A549 (cell line): ENCODE measurements at regions not wholly inside any gene's neighbourhood (a gene's known extent, or its start where the extent isn't known, plus 50 kb on each side); places are given as distances from the start of the nearest gene placed in this dataset.

Source experiments
- ATAC-seq, 2 experiments: fragments of 200-7000 bp in 1 of 2; fragments of >200 bp in 1 of 2; cut with Nextera tagmentation in 1 of 2; cut with Tn5 transposase in 1 of 2; 3 replicates each; pipeline versions ENCODE4 v1.8.0 to v1.9.1; 2018 to 2020; ENCODE audit warnings: mild to moderate bottlenecking in 1 of 2, moderate library complexity in 1 of 2
- CTCF ChIA-PET: fragments of 300-600 bp; sonication (Branson Sonifier 250); formaldehyde crosslinking; extraction: SDS; loops from one replicate; lab custom pipeline; 2021; ENCODE audit warnings: antibody characterized with exemption, inconsistent platforms; lab: Yijun Ruan, JAX
- POLR2A ChIA-PET: fragments of 350-600 bp; formaldehyde crosslinking; extraction: SDS; loops from one replicate; lab custom pipeline; 2021; ENCODE audit warnings: antibody characterized with exemption, inconsistent platforms; lab: Yijun Ruan, JAX
- DNase-seq, 2 experiments: peaks; one replicate each; pipeline versions ENCODE4 v3.0.0 to v3.0.0-alpha.2; 2011 to 2016; ENCODE audit warnings: low read depth in 1 of 2, low spot score in 1 of 2
- FAIRE-seq: peaks from 2 replicates; lab custom pipeline; 2011; peaks lifted over from hg19 to GRCh38; lab: Jason Lieb, UNC
- H3K27ac ChIP-seq, 2 experiments: fragments of >200 bp; sonication (Bioruptor Twin); formaldehyde crosslinking; 3 replicates each; pipeline ENCODE4 v1.5.1; 2016 to 2017
- H3K4me1 ChIP-seq: fragments of >200 bp; sonication (Bioruptor Twin); formaldehyde crosslinking; 3 replicates; pipeline ENCODE4 v1.6.1; 2016
- H3K4me2 ChIP-seq: fragments of >200 bp; sonication (Bioruptor Twin); formaldehyde crosslinking; 3 replicates; pipeline ENCODE4 v1.6.1; 2016
- H3K4me3 ChIP-seq: fragments of >200 bp; sonication (Bioruptor Twin); formaldehyde crosslinking; 3 replicates; pipeline ENCODE4 v1.5.1; 2016
- H3K9me3 ChIP-seq: fragments of >200 bp; sonication (Bioruptor Twin); formaldehyde crosslinking; 3 replicates; pipeline ENCODE4 v1.6.1; 2016
- BCL3 ChIP-seq: fragments of >200 bp; sonication (Bioruptor Twin); formaldehyde crosslinking; IDR thresholded peaks from 3 replicates; pipeline ENCODE4 v1.6.1; 2016
- CBX8 ChIP-seq: fragments of 200-600 bp; sonication (generic); IDR thresholded peaks from 2 replicates; pipeline ENCODE4 v1.6.1; 2016
- FOSL2 ChIP-seq, 2 experiments: fragments of 450-650 bp in 1 of 2; fragments of >200 bp in 1 of 2; sonication (Bioruptor Twin) in 1 of 2; formaldehyde crosslinking; IDR thresholded peaks; 2 replicates each; pipeline versions ENCODE4 v1.5.0 to v1.6.1; 2016 to 2020; ENCODE audit warnings: mild to moderate bottlenecking in 1 of 2, moderate library complexity in 1 of 2
- GATA3 ChIP-seq: IDR thresholded peaks from 2 replicates; pipeline ENCODE4 v1.6.1; 2012; ENCODE audit warnings: borderline replicate concordance
- JUNB ChIP-seq: fragments of >200 bp; sonication (Bioruptor Twin); formaldehyde crosslinking; IDR thresholded peaks from 2 replicates; pipeline ENCODE4 v1.6.1; 2016
- PBX3 ChIP-seq: IDR thresholded peaks from 2 replicates; pipeline ENCODE4 v1.6.1; 2012
- PHF8 ChIP-seq: fragments of 200-600 bp; sonication (generic); IDR thresholded peaks from 2 replicates; pipeline ENCODE4 v1.6.1; 2016; ENCODE audit warnings: low read depth, mild to moderate bottlenecking, antibody characterized with exemption, moderate library complexity, borderline replicate concordance
- RARB ChIP-seq: fragments of 250-450 bp; sonication (Bioruptor Pico); IDR thresholded peaks from 2 replicates; pipeline ENCODE4 v1.8.0; 2021; ENCODE audit warnings: mild to moderate bottlenecking, moderate library complexity
- RCOR1 ChIP-seq: fragments of 150-350 bp; IDR thresholded peaks from 2 replicates; pipeline ENCODE4 v1.6.1; 2014; ENCODE audit warnings: antibody characterized with exemption, low read length, low read depth
- TP53 ChIP-seq: fragments of 250-450 bp; sonication (Bioruptor Pico); IDR thresholded peaks from 2 replicates; pipeline ENCODE4 v1.5.0; 2021; ENCODE audit warnings: mild to moderate bottlenecking, moderate library complexity
- WGBS: methylation state at CpG from one replicate; pipeline ENCODE4 v1.1.6; 2017; ENCODE audit errors: missing lambda C conversion rate; 5-methylcytosine and 5-hydroxymethylcytosine counted together
- TF ChIP-seq, protein P1 (sequence below): fragments of >200 bp; sonication (Bioruptor Twin); formaldehyde crosslinking; IDR thresholded peaks from 2 replicates; pipeline ENCODE4 v1.6.1; 2016
- TF ChIP-seq, protein P2 (sequence below): fragments of 450-650 bp; IDR thresholded peaks from 2 replicates; pipeline ENCODE4 v1.6.1; 2014; ENCODE audit warnings: antibody characterized with exemption
- TF ChIP-seq, protein P3 (sequence below): fragments of >200 bp; sonication (Bioruptor Twin); formaldehyde crosslinking; IDR thresholded peaks from 3 replicates; pipeline ENCODE4 v1.5.1; 2016

DNA sequence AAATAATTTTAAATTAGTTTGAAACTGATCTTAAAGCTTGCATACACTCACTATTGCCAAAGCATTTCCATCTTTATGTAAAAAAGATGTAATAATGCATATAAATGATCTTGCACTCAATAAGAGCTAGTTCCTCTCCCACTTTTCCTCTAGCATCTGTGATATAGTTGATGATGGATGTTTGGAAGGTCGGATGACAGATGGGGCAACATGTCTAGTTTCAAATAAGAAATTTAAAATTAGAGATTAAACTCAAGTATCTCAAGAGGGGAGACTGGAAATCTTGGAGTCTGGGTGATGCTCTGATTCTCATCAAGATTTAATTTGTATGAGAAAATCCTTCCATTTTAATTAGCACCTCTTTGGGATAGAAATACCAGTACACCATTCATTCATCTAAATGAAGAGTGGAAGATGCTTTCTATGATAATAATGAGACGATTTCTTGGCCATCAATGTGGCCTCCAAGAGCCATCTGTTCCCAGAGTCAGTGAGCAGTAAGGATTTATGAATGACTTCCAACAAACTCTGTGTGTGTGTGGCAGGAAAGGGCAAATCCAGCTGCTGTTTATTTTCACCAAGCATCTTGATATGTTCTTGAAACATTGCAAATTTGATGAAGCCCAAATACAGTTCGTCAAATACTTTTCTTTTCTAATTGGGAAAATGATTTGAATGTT lies 616.3 kb upstream of the CDH8 start:
- Histone ChIP-seq H3K4me1 (no peaks in the 10 kb centered on the region), H3K4me3 (no peak overlapping the region), H3K4me2 (no peak overlapping the region), H3K9me3 (no peaks in the 10 kb centered on the region), H3K27ac (no peak overlapping the region)
- ATAC-seq (no peak), FAIRE-seq (no peak), DNase-seq (no peak)
- TF ChIP-seq JUNB (no peak), BCL3 (no peak)
- CTCF ChIA-PET = no interaction called here
- WGBS = 0% methylated on average over 3 of the region's 3 CpGs
- POLR2A ChIA-PET = no interaction called here

- ATAC-seq (no peak), FAIRE-seq (no peak), DNase-seq (no peak)
- H3K9me3 ChIP-seq = no peaks in the 10 kb centered on the region
- WGBS = 2% methylated on average over 2 of the region's 2 CpGs
- no peak overlapping the region for H3K27ac ChIP-seq
- H3K4me2 ChIP-seq = no peak overlapping the region
- ChIA-PET POLR2A (no interaction called here), CTCF (no interaction called here)
- no peaks in the 10 kb centered on the region for H3K4me1 ChIP-seq
- no peak overlapping the region for H3K4me3 ChIP-seq
- TF ChIP-seq FOSL2 (IDR thresholded peaks at IDR 0.05) (no peak), FOSL2 (CRISPR knock-in tag; IDR thresholded peaks at IDR 0.05) (no peak), PHF8 (no peak), GATA3 (no peak), RCOR1 (no peak)
- TF ChIP-seq, protein P1, sequence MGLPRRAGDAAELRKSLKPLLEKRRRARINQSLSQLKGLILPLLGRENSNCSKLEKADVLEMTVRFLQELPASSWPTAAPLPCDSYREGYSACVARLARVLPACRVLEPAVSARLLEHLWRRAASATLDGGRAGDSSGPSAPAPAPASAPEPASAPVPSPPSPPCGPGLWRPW = no peak
- TF ChIP-seq, protein P2, sequence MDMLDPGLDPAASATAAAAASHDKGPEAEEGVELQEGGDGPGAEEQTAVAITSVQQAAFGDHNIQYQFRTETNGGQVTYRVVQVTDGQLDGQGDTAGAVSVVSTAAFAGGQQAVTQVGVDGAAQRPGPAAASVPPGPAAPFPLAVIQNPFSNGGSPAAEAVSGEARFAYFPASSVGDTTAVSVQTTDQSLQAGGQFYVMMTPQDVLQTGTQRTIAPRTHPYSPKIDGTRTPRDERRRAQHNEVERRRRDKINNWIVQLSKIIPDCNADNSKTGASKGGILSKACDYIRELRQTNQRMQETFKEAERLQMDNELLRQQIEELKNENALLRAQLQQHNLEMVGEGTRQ = no peak
- TF ChIP-seq, protein P3, sequence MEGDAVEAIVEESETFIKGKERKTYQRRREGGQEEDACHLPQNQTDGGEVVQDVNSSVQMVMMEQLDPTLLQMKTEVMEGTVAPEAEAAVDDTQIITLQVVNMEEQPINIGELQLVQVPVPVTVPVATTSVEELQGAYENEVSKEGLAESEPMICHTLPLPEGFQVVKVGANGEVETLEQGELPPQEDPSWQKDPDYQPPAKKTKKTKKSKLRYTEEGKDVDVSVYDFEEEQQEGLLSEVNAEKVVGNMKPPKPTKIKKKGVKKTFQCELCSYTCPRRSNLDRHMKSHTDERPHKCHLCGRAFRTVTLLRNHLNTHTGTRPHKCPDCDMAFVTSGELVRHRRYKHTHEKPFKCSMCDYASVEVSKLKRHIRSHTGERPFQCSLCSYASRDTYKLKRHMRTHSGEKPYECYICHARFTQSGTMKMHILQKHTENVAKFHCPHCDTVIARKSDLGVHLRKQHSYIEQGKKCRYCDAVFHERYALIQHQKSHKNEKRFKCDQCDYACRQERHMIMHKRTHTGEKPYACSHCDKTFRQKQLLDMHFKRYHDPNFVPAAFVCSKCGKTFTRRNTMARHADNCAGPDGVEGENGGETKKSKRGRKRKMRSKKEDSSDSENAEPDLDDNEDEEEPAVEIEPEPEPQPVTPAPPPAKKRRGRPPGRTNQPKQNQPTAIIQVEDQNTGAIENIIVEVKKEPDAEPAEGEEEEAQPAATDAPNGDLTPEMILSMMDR = no peak
Measured at GRCh38 chr16:62648256-62648655, 612.0 kb upstream of the CDH8 start.

GRCh38 chr16:62644030-62644812 lies 608.0 kb upstream of the CDH8 start:
- no peak overlapping the region for H3K4me2 ChIP-seq
- FAIRE-seq (no peak), DNase-seq (no peak), ATAC-seq (no peak)
- ChIA-PET POLR2A (no interaction called here), CTCF (no interaction called here)
- H3K27ac ChIP-seq = no peak overlapping the region
- H3K4me3 ChIP-seq = no peak overlapping the region
- TF ChIP-seq RARB (no peak), CBX8 (no peak), BCL3 (no peak), GATA3 (no peak), TP53 (CRISPR knock-in tag) (no peak), PBX3 (no peak)
- TF ChIP-seq, protein P1 = no peak
- H3K4me1 ChIP-seq = no peaks in the 10 kb centered on the region
- WGBS = 0% methylated on average over 9 of the region's 10 CpGs
- no peaks in the 10 kb centered on the region; the same call in 2 of the 3 replicates for H3K9me3 ChIP-seq
